IMR-90 (cell line): ENCODE measurements at regions not wholly inside any gene's neighbourhood (a gene's known extent, or its start where the extent isn't known, plus 50 kb on each side); places are given as distances from the start of the nearest gene placed in this dataset. TPM values are rescaled to one million over a fixed set of nuclear protein-coding genes. Genes with fewer than 3 reads are reported as not detected.

ENCODE experiments used
- microRNA-seq, 2 experiments: library from miRNA; stranded (forward) in 1 of 2; unstranded in 1 of 2; fragments of 10-50 nt in 1 of 2; fragments of <30 nt in 1 of 2; gene quantifications in 1 of 2; microRNA quantifications in 1 of 2; one replicate each; pipeline versions ENCODE3 to v1.1.0; 2013 to 2020; ENCODE audit not compliant: insufficient read depth in 1 of 2, insufficient read length in 1 of 2, unreplicated experiment in 1 of 2
- small RNA-seq, 5 experiments: library from RNA; depleted of rRNA; stranded (forward); fragments of <200 nt; gene quantifications; one replicate each; pipeline ENCODE3, GENCODE V24; 2012

Small RNAs in the stretch of these regions (microRNA-seq; reads per million reads assigned to microRNA genes)
- gene RN7SL761P (ENCODE audit: insufficient read depth, insufficient read length) (not detected), gene RPL37P21 (ENCODE audit: insufficient read depth, insufficient read length) (not detected), gene RPS3AP52 (ENCODE audit: insufficient read depth, insufficient read length) (not detected), gene SNRPFP3 (ENCODE audit: insufficient read depth, insufficient read length) (not detected)

Small RNAs in the stretch of these regions (small RNA-seq; reads per million reads assigned to genes)
- gene RN7SL761P (0 reads per million in 5 experiments), gene RPL37P21 (0 reads per million in 5 experiments), gene RPS3AP52 (0 reads per million in 5 experiments), gene SNRPFP3 (0 reads per million in 5 experiments)
